ENCODE measurements at regions not wholly inside any gene's neighbourhood (a gene's known extent, or its start where the extent isn't known, plus 50 kb on each side); places are given as distances from the start of the nearest gene placed in this dataset.

- WGBS, 2 experiments (ENCODE audit: insufficient coverage in 1 of 2, insufficient read length in 1 of 2), result 95 to 100% methylated on average over 1 of the region's 1 CpG
- peaks cover 5% of the 10 kb centered on the region for H3K4me1 Mint-ChIP-seq
- H3K4me1 ChIP-seq (ENCODE audit: control insufficient read depth, insufficient read depth, low read length), result no peaks in the 10 kb centered on the region
Measured at GRCh38 chr6:79422666-79423065, 114.6 kb downstream of the LCA5 start.

GRCh38 chr6:79421707-79422484 lies 115.3 kb downstream of the LCA5 start:
- no peak for DNase-seq
- no peaks in the 10 kb centered on the region for H3K9me3 ChIP-seq (ENCODE audit: control insufficient read depth, low read length)
- H3K27ac ChIP-seq (ENCODE audit: low read depth, low read length), result no peak overlapping the region
- H3K27ac Mint-ChIP-seq, result no peak overlapping the region
- H3K4me3 Mint-ChIP-seq, result no peak overlapping the region
- WGBS, 2 experiments (ENCODE audit: insufficient coverage in 1 of 2, insufficient read length in 1 of 2), result 84 to 92% methylated on average over 2 to 5 of the region's 5 CpGs
- H3K9me3 Mint-ChIP-seq, result no peaks in the 10 kb centered on the region
- H3K4me1 ChIP-seq (ENCODE audit: control insufficient read depth, insufficient read depth, low read length), result no peaks in the 10 kb centered on the region
- H3K4me1 Mint-ChIP-seq, result peaks cover 5% of the 10 kb centered on the region
- no peak overlapping the region for H3K4me3 ChIP-seq (ENCODE audit: low read length)
- H3K27me3 ChIP-seq (ENCODE audit: control insufficient read depth, insufficient read depth, low read length, poor library complexity, severe bottlenecking), result no peaks in the 10 kb centered on the region
- H3K27me3 Mint-ChIP-seq (ENCODE audit: insufficient read depth), result no peaks in the 10 kb centered on the region
- no peaks in the 10 kb centered on the region for H3K36me3 Mint-ChIP-seq (ENCODE audit: low read depth)
- H3K9ac ChIP-seq (ENCODE audit: extremely low read depth, low read length, poor library complexity, severe bottlenecking), result no peak overlapping the region
- no peaks in the 10 kb centered on the region for H3K36me3 ChIP-seq (ENCODE audit: control insufficient read depth, insufficient read depth, low read length)
- no peak for TF ChIP-seq CTCF (conservative IDR thresholded peaks at IDR 0.05)

More at GRCh38 chr6:79422666-79423065, 114.6 kb downstream of the LCA5 start:
- no peaks in the 10 kb centered on the region for H3K36me3 Mint-ChIP-seq (ENCODE audit: low read depth)
- no peak overlapping the region for H3K4me3 ChIP-seq (ENCODE audit: low read length)
- H3K4me3 Mint-ChIP-seq, result no peak overlapping the region
- no peak for TF ChIP-seq CTCF (conservative IDR thresholded peaks at IDR 0.05)
- H3K27me3 Mint-ChIP-seq (ENCODE audit: insufficient read depth), result no peaks in the 10 kb centered on the region
- no peaks in the 10 kb centered on the region for H3K36me3 ChIP-seq (ENCODE audit: control insufficient read depth, insufficient read depth, low read length)
- no peak overlapping the region for H3K9ac ChIP-seq (ENCODE audit: extremely low read depth, low read length, poor library complexity, severe bottlenecking)
- no peak overlapping the region for H3K27ac Mint-ChIP-seq
- DNase-seq, result no peak
- no peaks in the 10 kb centered on the region for H3K9me3 ChIP-seq (ENCODE audit: control insufficient read depth, low read length)
- H3K27me3 ChIP-seq (ENCODE audit: control insufficient read depth, insufficient read depth, low read length, poor library complexity, severe bottlenecking), result no peaks in the 10 kb centered on the region
- H3K9me3 Mint-ChIP-seq, result no peaks in the 10 kb centered on the region
- H3K27ac ChIP-seq (ENCODE audit: low read depth, low read length), result no peak overlapping the region

- H3K9ac ChIP-seq (ENCODE audit: extremely low read depth, low read length, poor library complexity, severe bottlenecking), result no peak overlapping the region
- no peaks in the 10 kb centered on the region for H3K4me1 ChIP-seq (ENCODE audit: control insufficient read depth, insufficient read depth, low read length)
- Mint-ChIP-seq H3K27ac (no peak overlapping the region), H3K4me3 (no peak overlapping the region), H3K27me3 (ENCODE audit: insufficient read depth) (no peaks in the 10 kb centered on the region), H3K36me3 (ENCODE audit: low read depth) (no peaks in the 10 kb centered on the region), H3K9me3 (no peaks in the 10 kb centered on the region), H3K4me1 (peaks cover 5% of the 10 kb centered on the region)
- 93 to 100% methylated on average over 3 to 4 of the region's 4 CpGs for WGBS, 2 experiments (ENCODE audit: insufficient coverage in 1 of 2, insufficient read length in 1 of 2)
- no peak overlapping the region for H3K4me3 ChIP-seq (ENCODE audit: low read length)
- no peak for TF ChIP-seq CTCF (conservative IDR thresholded peaks at IDR 0.05)
- no peak overlapping the region for H3K27ac ChIP-seq (ENCODE audit: low read depth, low read length)
- no peak for DNase-seq
- H3K36me3 ChIP-seq (ENCODE audit: control insufficient read depth, insufficient read depth, low read length), result no peaks in the 10 kb centered on the region
- H3K9me3 ChIP-seq (ENCODE audit: control insufficient read depth, low read length), result no peaks in the 10 kb centered on the region
- H3K27me3 ChIP-seq (ENCODE audit: control insufficient read depth, insufficient read depth, low read length, poor library complexity, severe bottlenecking), result no peaks in the 10 kb centered on the region
Measured at GRCh38 chr6:79421001-79421411, 116.2 kb downstream of the LCA5 start.

Data from endodermal cell (in vitro differentiated cells).